Breast epithelium (tissue), 4 donors: ENCODE measurements at regions not wholly inside any gene's neighbourhood (a gene's known extent, or its start where the extent isn't known, plus 50 kb on each side); places are given as distances from the start of the nearest gene placed in this dataset.

Experiments used
- DNase-seq, 2 donors: peaks; one replicate each; pipeline ENCODE4 v3.0.0-alpha.2; 2019; ENCODE audit warnings: low spot score in 2 of 2
- H3K27ac ChIP-seq, 2 donors: fragments of 200-600 bp; sonication (generic) in 1 of 2; one replicate each; pipeline ENCODE4 v1.5.1; 2016 to 2019; ENCODE audit warnings: mild to moderate bottlenecking in 1 of 2
- H3K27me3 ChIP-seq, 2 donors: fragments of 200-600 bp; sonication (generic) in 1 of 2; one replicate each; pipeline versions ENCODE4 v1.5.1 to v1.6.0; 2017 to 2019; ENCODE audit warnings: control low read depth in 1 of 2, mild to moderate bottlenecking in 1 of 2
- H3K36me3 ChIP-seq: fragments of 200-600 bp; one replicate; pipeline ENCODE4 v1.5.1; 2019
- H3K4me1 ChIP-seq, 2 donors: fragments of 200-600 bp; sonication (generic); one replicate each; pipeline ENCODE4 v1.5.1; 2016 to 2019; ENCODE audit warnings: control low read depth in 1 of 2
- H3K4me3 ChIP-seq, 3 donors: fragments of 200-600 bp; sonication (generic); 1 replicate in 2 of 3; 2 replicates in 1 of 3; pipeline ENCODE4 v1.5.1; 2016 to 2019; ENCODE audit warnings: mild to moderate bottlenecking in 3 of 3, moderate library complexity in 2 of 3
- H3K9me3 ChIP-seq, 2 donors: fragments of 200-600 bp; sonication (generic) in 1 of 2; one replicate each; pipeline ENCODE4 v1.5.1; 2016 to 2019; ENCODE audit warnings: control low read depth in 1 of 2
- CTCF ChIP-seq, 3 donors: fragments of 450-650 bp; IDR thresholded peaks; one replicate each; pipeline ENCODE4 v1.5.1; 2016 to 2017; ENCODE audit warnings: antibody characterized with exemption in 3 of 3, mild to moderate bottlenecking in 3 of 3, moderate library complexity in 3 of 3
- POLR2A ChIP-seq: fragments of 450-650 bp; IDR thresholded peaks from one replicate; pipeline ENCODE4 v1.6.1; 2016; ENCODE audit warnings: antibody characterized with exemption, mild to moderate bottlenecking, moderate library complexity
- POLR2AphosphoS5 ChIP-seq, 3 donors: sonication (generic); formaldehyde crosslinking; IDR thresholded peaks; one replicate each; pipeline ENCODE4 v1.6.1; 2017; ENCODE audit warnings: antibody characterized with exemption in 3 of 3
- intact Hi-C: fragments of 100-400 bp; cut with DNase I; formaldehyde crosslinking; loops from one replicate; pipeline ENCODE4 v1.15.1; 2023; ENCODE audit warnings: low total_unique reads

GRCh38 chr6:134502614-134503549 lies 185.0 kb upstream of the SGK1 start:
- Histone ChIP-seq H3K36me3 (no peaks in the 10 kb centered on the region), H3K4me1 (no peaks in the 10 kb centered on the region), H3K27me3 (no peaks in the 10 kb centered on the region), H3K27ac (peak overlapping the region; percentile 71 to 85), H3K4me3 (peak overlapping the region in 1 of 3 donors; percentile 6), H3K9me3 (no peaks in the 10 kb centered on the region)
- intact Hi-C loops, result no loop called here
- DNase-seq, result peak in 1 of 2 donors; percentile 83
- TF ChIP-seq POLR2A (no peak), CTCF (IDR thresholded peaks at IDR 0.05) (no peak), POLR2AphosphoS5 (IDR thresholded peaks at IDR 0.05) (no peak)

GRCh38 chr6:134495890-134496248 lies 178.0 kb upstream of the SGK1 start:
- peak in 1 of 2 donors; percentile 50 for DNase-seq
- no peaks in the 10 kb centered on the region for H3K36me3 ChIP-seq
- H3K9me3 ChIP-seq, result no peaks in the 10 kb centered on the region
- H3K27me3 ChIP-seq, result no peaks in the 10 kb centered on the region
- H3K27ac ChIP-seq, result peak overlapping the region; percentile 41 to 45
- no peaks in the 10 kb centered on the region for H3K4me1 ChIP-seq
- TF ChIP-seq POLR2A (no peak), CTCF (IDR thresholded peaks at IDR 0.05) (no peak), POLR2AphosphoS5 (IDR thresholded peaks at IDR 0.05) (peak in 1 of 3 donors; percentile 15)
- H3K4me3 ChIP-seq, result no peak overlapping the region
- intact Hi-C loops, result no loop called here

GRCh38 chr6:134495203-134495889 lies 177.4 kb upstream of the SGK1 start:
- Histone ChIP-seq H3K27me3 (no peaks in the 10 kb centered on the region), H3K9me3 (no peaks in the 10 kb centered on the region), H3K36me3 (no peaks in the 10 kb centered on the region), H3K4me1 (no peaks in the 10 kb centered on the region), H3K4me3 (no peak overlapping the region), H3K27ac (peak overlapping the region; percentile 41 to 45)
- TF ChIP-seq CTCF (IDR thresholded peaks at IDR 0.05) (no peak), POLR2A (no peak), POLR2AphosphoS5 (IDR thresholded peaks at IDR 0.05) (no peak)
- intact Hi-C loops, result no loop called here
- no peak for DNase-seq

- H3K9me3 ChIP-seq, result no peaks in the 10 kb centered on the region
- DNase-seq, result no peak
- H3K27ac ChIP-seq, result no peak overlapping the region
- no peaks in the 10 kb centered on the region for H3K27me3 ChIP-seq
- intact Hi-C loops, result no loop called here
- no peaks in the 10 kb centered on the region for H3K4me1 ChIP-seq
- H3K4me3 ChIP-seq, result no peak overlapping the region
- H3K36me3 ChIP-seq, result no peaks in the 10 kb centered on the region
- TF ChIP-seq CTCF (IDR thresholded peaks at IDR 0.05), result no peak
- no peak for TF ChIP-seq POLR2AphosphoS5 (IDR thresholded peaks at IDR 0.05)
- TF ChIP-seq POLR2A, result no peak
Observed at GRCh38 chr6:134493789-134494188, 175.9 kb upstream of the SGK1 start.

GRCh38 chr6:134491477-134491876 lies 173.6 kb upstream of the SGK1 start:
- peak overlapping the region in 1 of 2 donors; percentile 64 for H3K27ac ChIP-seq
- TF ChIP-seq POLR2AphosphoS5 (IDR thresholded peaks at IDR 0.05) (no peak), POLR2A (no peak), CTCF (IDR thresholded peaks at IDR 0.05) (no peak)

More at GRCh38 chr6:134491477-134491876, 173.6 kb upstream of the SGK1 start:
- intact Hi-C loops, result no loop called here
- H3K4me1 ChIP-seq, result no peaks in the 10 kb centered on the region
- no peak overlapping the region for H3K4me3 ChIP-seq
- no peaks in the 10 kb centered on the region for H3K36me3 ChIP-seq
- H3K9me3 ChIP-seq, result no peaks in the 10 kb centered on the region
- H3K27me3 ChIP-seq, result no peaks in the 10 kb centered on the region
- no peak for DNase-seq
